ENCODE measurements at regions not wholly inside any gene's neighbourhood (a gene's known extent, or its start where the extent isn't known, plus 50 kb on each side); places are given as distances from the start of the nearest gene placed in this dataset.
A peak's percentile ranks its signal among the peaks of the same experiment; 100 is the strongest.
"Not testable (repeated sequence)": the region's sequence is repeated elsewhere in the genome, so short reads cannot be mapped to it uniquely, and the experiment has no call there.

GRCh38 chr3:115301364-115301860 lies 154.3 kb upstream of the ZBTB20 start:
- Mint-ChIP-seq H3K4me3 (no peak overlapping the region), H3K27ac (no peak overlapping the region), H3K9me3 (no peaks in the 10 kb centered on the region), H3K36me3 (ENCODE audit: low read depth) (no peaks in the 10 kb centered on the region), H3K27me3 (ENCODE audit: low read depth) (no peaks in the 10 kb centered on the region), H3K4me1 (ENCODE audit: low read depth) (no peaks in the 10 kb centered on the region)
- CTCF ChIA-PET, result no interaction called here
- no peak for DNase-seq
- intact Hi-C loops (cut with micrococcal nuclease), result no loop called here

GRCh38 chr3:115317953-115318352 lies 170.9 kb upstream of the ZBTB20 start:
- H3K9me3 Mint-ChIP-seq; H3K4me1 Mint-ChIP-seq (ENCODE audit: low read depth); H3K36me3 Mint-ChIP-seq (ENCODE audit: low read depth); CTCF ChIA-PET; H3K4me3 Mint-ChIP-seq; H3K27ac Mint-ChIP-seq; H3K27me3 Mint-ChIP-seq (ENCODE audit: low read depth); intact Hi-C loops (cut with micrococcal nuclease); DNase-seq: not testable (repeated sequence)

GRCh38 chr3:115321400-115321805 lies 174.3 kb upstream of the ZBTB20 start:
- no peaks in the 10 kb centered on the region for H3K27me3 Mint-ChIP-seq (ENCODE audit: low read depth)
- CTCF ChIA-PET, result no interaction called here
- H3K27ac Mint-ChIP-seq, result no peak overlapping the region
- intact Hi-C loops (cut with micrococcal nuclease), result no loop called here
- no peaks in the 10 kb centered on the region for H3K4me1 Mint-ChIP-seq (ENCODE audit: low read depth)
- peaks cover 1% of the 10 kb centered on the region for H3K9me3 Mint-ChIP-seq
- no peak for DNase-seq
- no peak overlapping the region for H3K4me3 Mint-ChIP-seq
- peaks cover 4% of the 10 kb centered on the region for H3K36me3 Mint-ChIP-seq (ENCODE audit: low read depth)

GRCh38 chr3:115322901-115323300 lies 175.8 kb upstream of the ZBTB20 start:
- no peaks in the 10 kb centered on the region for H3K27me3 Mint-ChIP-seq (ENCODE audit: low read depth)
- peaks cover 4% of the 10 kb centered on the region for H3K36me3 Mint-ChIP-seq (ENCODE audit: low read depth)
- no peak overlapping the region for H3K4me3 Mint-ChIP-seq
- H3K27ac Mint-ChIP-seq, result no peak overlapping the region
- CTCF ChIA-PET, result no interaction called here
- no peak for DNase-seq
- intact Hi-C loops (cut with micrococcal nuclease), result no loop called here
- no peaks in the 10 kb centered on the region for H3K9me3 Mint-ChIP-seq
- no peaks in the 10 kb centered on the region for H3K4me1 Mint-ChIP-seq (ENCODE audit: low read depth)

GRCh38 chr3:115323380-115323779 lies 176.3 kb upstream of the ZBTB20 start:
- H3K27me3 Mint-ChIP-seq (ENCODE audit: low read depth), result no peaks in the 10 kb centered on the region
- H3K9me3 Mint-ChIP-seq, result no peaks in the 10 kb centered on the region
- no peak overlapping the region for H3K4me3 Mint-ChIP-seq
- no peak overlapping the region for H3K27ac Mint-ChIP-seq
- no peaks in the 10 kb centered on the region for H3K4me1 Mint-ChIP-seq (ENCODE audit: low read depth)
- intact Hi-C loops (cut with micrococcal nuclease), result no loop called here
- H3K36me3 Mint-ChIP-seq (ENCODE audit: low read depth), result peaks cover 1% of the 10 kb centered on the region
- CTCF ChIA-PET, result no interaction called here
- DNase-seq, result no peak

GRCh38 chr3:115324056-115324455 lies 177.0 kb upstream of the ZBTB20 start:
- Mint-ChIP-seq H3K27ac (no peak overlapping the region), H3K9me3 (no peaks in the 10 kb centered on the region), H3K4me3 (no peak overlapping the region), H3K36me3 (ENCODE audit: low read depth) (no peaks in the 10 kb centered on the region), H3K4me1 (ENCODE audit: low read depth) (no peaks in the 10 kb centered on the region), H3K27me3 (ENCODE audit: low read depth) (no peaks in the 10 kb centered on the region)
- CTCF ChIA-PET, result no interaction called here
- intact Hi-C loops (cut with micrococcal nuclease), result no loop called here
- no peak for DNase-seq

GRCh38 chr3:115325539-115325938 lies 178.5 kb upstream of the ZBTB20 start:
- Mint-ChIP-seq H3K9me3 (no peaks in the 10 kb centered on the region), H3K4me1 (ENCODE audit: low read depth) (no peaks in the 10 kb centered on the region), H3K4me3 (no peak overlapping the region), H3K36me3 (ENCODE audit: low read depth) (no peaks in the 10 kb centered on the region), H3K27ac (no peak overlapping the region), H3K27me3 (ENCODE audit: low read depth) (no peaks in the 10 kb centered on the region)
- CTCF ChIA-PET, result no interaction called here
- DNase-seq, result peak; percentile 45
- intact Hi-C loops (cut with micrococcal nuclease), result no loop called here

GRCh38 chr3:115330430-115330829 lies 183.3 kb upstream of the ZBTB20 start:
- Mint-ChIP-seq H3K4me1 (ENCODE audit: low read depth) (no peaks in the 10 kb centered on the region), H3K9me3 (no peaks in the 10 kb centered on the region), H3K27me3 (ENCODE audit: low read depth) (no peaks in the 10 kb centered on the region), H3K36me3 (ENCODE audit: low read depth) (no peaks in the 10 kb centered on the region), H3K4me3 (no peak overlapping the region), H3K27ac (no peak overlapping the region)
- no peak for DNase-seq
- CTCF ChIA-PET, result no interaction called here
- intact Hi-C loops (cut with micrococcal nuclease), result no loop called here

GRCh38 chr3:115332998-115333397 lies 185.9 kb upstream of the ZBTB20 start:
- no peaks in the 10 kb centered on the region for H3K36me3 Mint-ChIP-seq (ENCODE audit: low read depth)
- no peak overlapping the region for H3K4me3 Mint-ChIP-seq
- DNase-seq, result no peak
- H3K27me3 Mint-ChIP-seq (ENCODE audit: low read depth), result no peaks in the 10 kb centered on the region
- no peaks in the 10 kb centered on the region for H3K4me1 Mint-ChIP-seq (ENCODE audit: low read depth)
- intact Hi-C loops (cut with micrococcal nuclease), result no loop called here
- H3K27ac Mint-ChIP-seq, result no peak overlapping the region
- CTCF ChIA-PET, result no interaction called here
- no peaks in the 10 kb centered on the region for H3K9me3 Mint-ChIP-seq

GRCh38 chr3:115336836-115337235 lies 189.7 kb upstream of the ZBTB20 start:
- Mint-ChIP-seq H3K4me3 (no peak overlapping the region), H3K27me3 (ENCODE audit: low read depth) (no peaks in the 10 kb centered on the region), H3K4me1 (ENCODE audit: low read depth) (peaks cover 3% of the 10 kb centered on the region), H3K27ac (no peak overlapping the region), H3K9me3 (no peaks in the 10 kb centered on the region), H3K36me3 (ENCODE audit: low read depth) (no peaks in the 10 kb centered on the region)
- intact Hi-C loops (cut with micrococcal nuclease), result no loop called here
- CTCF ChIA-PET, result no interaction called here
- DNase-seq, result no peak

- Mint-ChIP-seq H3K36me3 (ENCODE audit: low read depth) (no peaks in the 10 kb centered on the region), H3K9me3 (no peaks in the 10 kb centered on the region), H3K4me1 (ENCODE audit: low read depth) (peaks cover 3% of the 10 kb centered on the region), H3K4me3 (no peak overlapping the region), H3K27ac (no peak overlapping the region), H3K27me3 (ENCODE audit: low read depth) (no peaks in the 10 kb centered on the region)
- no peak for DNase-seq
- intact Hi-C loops (cut with micrococcal nuclease), result loop anchor here (10.0 kb wide), 1 partner anchor 474 kb away; no protein-coding TSS in a partner anchor
- CTCF ChIA-PET, result no interaction called here
Observed at GRCh38 chr3:115340586-115340985, 193.5 kb upstream of the ZBTB20 start.

- Mint-ChIP-seq H3K27me3 (ENCODE audit: low read depth) (no peaks in the 10 kb centered on the region), H3K27ac (no peak overlapping the region), H3K36me3 (ENCODE audit: low read depth) (no peaks in the 10 kb centered on the region), H3K9me3 (no peaks in the 10 kb centered on the region), H3K4me3 (no peak overlapping the region), H3K4me1 (ENCODE audit: low read depth) (peaks cover 3% of the 10 kb centered on the region)
- CTCF ChIA-PET, result no interaction called here
- intact Hi-C loops (cut with micrococcal nuclease), result loop anchor here (10.0 kb wide), 1 partner anchor 474 kb away; no protein-coding TSS in a partner anchor
- no peak for DNase-seq
Observed at GRCh38 chr3:115341208-115341607, 194.1 kb upstream of the ZBTB20 start.

- Mint-ChIP-seq H3K36me3 (ENCODE audit: low read depth) (no peaks in the 10 kb centered on the region), H3K9me3 (no peaks in the 10 kb centered on the region), H3K27me3 (ENCODE audit: low read depth) (no peaks in the 10 kb centered on the region), H3K4me3 (no peak overlapping the region), H3K27ac (no peak overlapping the region), H3K4me1 (ENCODE audit: low read depth) (no peaks in the 10 kb centered on the region)
- DNase-seq, result no peak
- intact Hi-C loops (cut with micrococcal nuclease), result loop anchor here (10.0 kb wide), 1 partner anchor 467 kb away; no protein-coding TSS in a partner anchor
- CTCF ChIA-PET, result no interaction called here
Observed at GRCh38 chr3:115347737-115348136, 200.6 kb upstream of the ZBTB20 start.

- Mint-ChIP-seq H3K27me3 (ENCODE audit: low read depth) (no peaks in the 10 kb centered on the region), H3K4me3 (no peak overlapping the region), H3K27ac (no peak overlapping the region), H3K36me3 (ENCODE audit: low read depth) (no peaks in the 10 kb centered on the region), H3K9me3 (no peaks in the 10 kb centered on the region), H3K4me1 (ENCODE audit: low read depth) (no peaks in the 10 kb centered on the region)
- intact Hi-C loops (cut with micrococcal nuclease), result loop anchor here (10.0 kb wide), 1 partner anchor 466 kb away; no protein-coding TSS in a partner anchor
- DNase-seq, result no peak
- CTCF ChIA-PET, result no interaction called here
Observed at GRCh38 chr3:115348412-115348811, 201.3 kb upstream of the ZBTB20 start.

Measured in activated naive CD4-positive, alpha-beta T cell treated with anti-CD3 and anti-CD28 coated beads for 36 hours (primary cell).